Fibroblast of the aortic adventitia (primary cell): ENCODE measurements at regions not wholly inside any gene's neighbourhood (a gene's known extent, or its start where the extent isn't known, plus 50 kb on each side); places are given as distances from the start of the nearest gene placed in this dataset.

Experiments
- DNase-seq: peaks from one replicate; pipeline ENCODE4 v3.0.0-alpha.2; 2010; ENCODE audit warnings: low read depth
- H3K4me3 ChIP-seq: 2 replicates; pipeline ENCODE4 v1.5.1; 2011; ENCODE audit warnings: low read depth, mild to moderate bottlenecking, control low read depth, low read length, moderate library complexity
- TF ChIP-seq, protein P1 (sequence below): IDR thresholded peaks from 2 replicates; pipeline ENCODE4 v1.5.1; 2011; ENCODE audit warnings: mild to moderate bottlenecking, low read length, control low read depth, inconsistent platforms; ENCODE audit not compliant: insufficient read depth

DNA sequence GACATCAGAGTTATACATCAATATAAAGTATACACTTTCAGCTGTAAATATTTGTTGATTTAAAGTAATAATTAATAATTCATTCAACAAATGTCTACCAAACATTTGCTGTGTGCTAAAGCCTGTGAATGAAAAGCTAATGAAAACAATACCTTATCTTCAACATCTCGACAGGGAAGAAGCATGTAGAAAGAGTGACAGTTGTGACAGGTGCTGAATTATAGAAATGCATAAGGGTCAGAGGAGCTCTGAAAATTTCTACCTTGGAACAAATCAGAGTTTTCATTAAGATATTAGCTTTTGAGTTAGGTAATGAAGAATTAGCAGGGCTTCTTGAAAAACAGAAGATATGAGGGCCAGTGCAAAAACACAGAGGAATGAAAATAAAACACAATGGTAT lies 739.2 kb downstream of the VGLL3 start:
- DNase-seq, result no peak
- no peak overlapping the region for H3K4me3 ChIP-seq
- TF ChIP-seq, protein P1, sequence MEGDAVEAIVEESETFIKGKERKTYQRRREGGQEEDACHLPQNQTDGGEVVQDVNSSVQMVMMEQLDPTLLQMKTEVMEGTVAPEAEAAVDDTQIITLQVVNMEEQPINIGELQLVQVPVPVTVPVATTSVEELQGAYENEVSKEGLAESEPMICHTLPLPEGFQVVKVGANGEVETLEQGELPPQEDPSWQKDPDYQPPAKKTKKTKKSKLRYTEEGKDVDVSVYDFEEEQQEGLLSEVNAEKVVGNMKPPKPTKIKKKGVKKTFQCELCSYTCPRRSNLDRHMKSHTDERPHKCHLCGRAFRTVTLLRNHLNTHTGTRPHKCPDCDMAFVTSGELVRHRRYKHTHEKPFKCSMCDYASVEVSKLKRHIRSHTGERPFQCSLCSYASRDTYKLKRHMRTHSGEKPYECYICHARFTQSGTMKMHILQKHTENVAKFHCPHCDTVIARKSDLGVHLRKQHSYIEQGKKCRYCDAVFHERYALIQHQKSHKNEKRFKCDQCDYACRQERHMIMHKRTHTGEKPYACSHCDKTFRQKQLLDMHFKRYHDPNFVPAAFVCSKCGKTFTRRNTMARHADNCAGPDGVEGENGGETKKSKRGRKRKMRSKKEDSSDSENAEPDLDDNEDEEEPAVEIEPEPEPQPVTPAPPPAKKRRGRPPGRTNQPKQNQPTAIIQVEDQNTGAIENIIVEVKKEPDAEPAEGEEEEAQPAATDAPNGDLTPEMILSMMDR, result no peak

DNA sequence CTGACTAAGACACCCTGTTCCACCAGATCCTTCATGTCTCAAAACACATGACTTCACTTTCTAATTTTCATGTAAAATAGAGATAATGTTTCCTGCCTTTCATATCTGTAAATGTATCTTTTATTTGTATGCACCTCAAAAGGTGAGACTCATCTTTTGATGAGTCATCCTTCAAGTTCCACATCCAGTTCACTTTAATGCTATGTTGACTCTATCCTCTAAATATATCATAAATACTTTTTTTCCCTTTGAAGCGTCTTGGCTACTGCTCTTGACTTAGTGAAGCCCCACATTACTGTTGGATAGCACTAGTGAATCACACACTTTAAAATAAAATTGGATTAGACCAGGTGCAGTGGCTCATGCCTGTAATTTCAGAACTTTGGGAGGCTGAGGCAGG lies 741.1 kb downstream of the VGLL3 start:
- no peak overlapping the region for H3K4me3 ChIP-seq
- TF ChIP-seq, protein P1, result no peak
- no peak for DNase-seq

DNA sequence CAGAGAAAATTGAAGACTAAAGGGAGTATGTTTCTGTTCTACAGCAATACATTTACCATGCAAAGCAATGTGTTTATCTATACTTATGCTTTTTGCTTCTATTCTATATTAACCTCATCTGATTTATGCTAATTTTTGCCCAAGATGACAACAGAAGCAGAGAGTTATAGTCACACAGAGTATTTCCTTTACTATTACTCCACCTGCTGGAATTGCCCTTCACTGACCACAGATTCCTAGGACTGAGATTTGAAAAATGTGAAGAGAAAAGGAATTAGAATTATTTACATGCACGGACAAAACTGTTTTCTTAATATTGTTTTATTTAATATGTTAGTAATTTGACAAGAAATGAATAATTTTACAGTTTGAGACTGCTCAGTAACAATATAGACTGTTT lies 745.6 kb downstream of the VGLL3 start:
- TF ChIP-seq, protein P1, result no peak
- DNase-seq, result no peak

DNA sequence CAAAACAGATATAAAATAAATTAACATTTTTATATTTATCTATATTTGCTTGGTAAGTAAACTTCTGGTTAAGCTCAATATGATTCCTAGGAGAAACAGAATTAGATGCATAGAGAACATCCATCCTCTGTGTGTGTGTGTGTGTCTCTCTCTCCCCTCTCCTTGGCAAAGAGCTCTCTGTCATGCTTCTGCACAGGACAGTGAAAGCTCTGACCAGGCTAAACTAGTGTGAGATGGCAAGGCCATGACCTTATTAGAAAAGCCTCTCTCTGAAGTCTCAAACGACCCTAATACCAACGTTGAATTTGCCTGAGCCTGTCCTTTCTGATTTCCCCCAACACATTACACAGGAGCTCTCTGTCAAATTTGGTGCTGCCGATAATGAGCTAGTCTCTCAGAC lies 746.0 kb downstream of the VGLL3 start:
- no peak for DNase-seq
- no peak overlapping the region for H3K4me3 ChIP-seq
- TF ChIP-seq, protein P1, result no peak

More for the DNA sequence above, 745.6 kb downstream of the VGLL3 start:
- no peak overlapping the region for H3K4me3 ChIP-seq

DNA sequence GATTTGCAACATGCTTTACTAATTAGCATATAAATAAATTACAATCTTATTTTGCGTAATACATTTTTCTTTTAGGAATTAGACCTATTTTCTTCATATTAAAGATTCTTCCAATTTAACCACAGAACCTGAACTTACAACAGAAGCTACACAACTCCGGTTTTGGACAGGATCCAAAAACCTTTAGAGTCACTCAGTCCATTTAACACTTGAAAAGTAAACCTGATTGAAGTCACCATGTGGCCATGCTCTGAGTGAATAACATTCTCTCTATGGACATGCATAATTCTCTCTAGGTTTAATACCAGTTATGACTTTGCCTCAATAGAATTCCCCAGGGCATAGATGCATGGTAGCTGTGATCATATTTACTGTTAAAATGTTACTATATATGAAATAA lies 751.0 kb downstream of the VGLL3 start:
- DNase-seq, result no peak
- TF ChIP-seq, protein P1, result no peak
- no peak overlapping the region for H3K4me3 ChIP-seq

DNA sequence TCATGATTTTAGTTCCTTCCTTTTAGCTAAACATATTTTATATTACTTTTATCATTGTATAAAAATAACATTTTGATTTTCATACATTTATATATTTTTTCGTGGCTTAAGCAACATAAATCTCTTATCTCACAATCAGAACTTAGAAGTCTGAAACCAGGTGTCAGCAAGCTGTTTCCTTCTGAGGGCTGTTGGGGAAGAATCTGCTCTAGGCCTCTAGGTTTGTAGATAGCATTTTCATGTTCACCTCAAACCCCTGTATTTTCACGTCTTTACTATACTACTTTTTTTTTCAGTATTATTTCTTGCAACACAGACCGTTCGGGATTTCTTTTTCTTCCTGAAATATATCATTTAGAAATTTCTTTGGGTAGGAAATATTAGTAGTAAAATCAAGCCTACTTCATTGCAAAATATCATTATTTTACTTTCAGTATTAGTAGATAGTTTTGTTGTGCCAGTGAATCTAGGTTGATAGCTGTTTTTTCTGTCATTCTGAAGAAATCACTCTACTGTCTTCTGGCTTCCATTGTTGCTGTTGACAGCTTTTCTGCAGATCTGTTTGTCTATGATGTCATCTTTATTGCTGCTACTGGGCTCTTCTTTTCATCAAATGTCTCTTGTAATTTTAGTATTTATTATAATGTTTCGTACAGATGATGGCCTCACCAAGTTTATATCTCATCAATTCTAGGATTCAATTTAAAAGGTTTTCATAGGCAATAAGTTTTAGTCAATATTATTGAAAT lies 756.3 kb downstream of the VGLL3 start:
- no peak for DNase-seq
- TF ChIP-seq, protein P1, result no peak
- no peak overlapping the region for H3K4me3 ChIP-seq

DNA sequence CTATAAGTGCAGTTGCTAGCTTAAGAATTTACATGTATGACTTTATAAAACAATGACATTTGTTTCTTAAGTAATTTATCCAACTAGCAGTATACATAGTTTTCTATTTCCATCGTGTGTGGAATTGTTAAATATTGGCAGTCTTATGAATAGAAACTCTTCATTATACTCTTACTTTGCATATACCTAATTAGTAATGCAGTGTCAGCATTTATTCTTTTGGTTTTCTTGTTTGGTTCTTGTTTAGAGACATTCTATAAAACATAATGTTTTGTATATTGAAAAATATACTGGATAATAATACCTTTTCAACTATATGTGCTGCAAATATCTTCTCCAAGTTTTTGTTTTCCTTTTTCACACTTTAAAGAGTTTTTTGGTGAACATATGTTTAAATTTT lies 760.2 kb downstream of the VGLL3 start:
- H3K4me3 ChIP-seq, result no peak overlapping the region
- DNase-seq, result no peak
- TF ChIP-seq, protein P1, result no peak
